A673 (cell line): ENCODE measurements at regions not wholly inside any gene's neighbourhood (a gene's known extent, or its start where the extent isn't known, plus 50 kb on each side); places are given as distances from the start of the nearest gene placed in this dataset.

Source experiments
- BruUV-seq: library from RNA; stranded (reverse); fragments of 400-500 nt; replicated peaks from 2 replicates; lab custom pipeline; 2021; lab: Mats Ljungman, UMichigan
- CTCF ChIA-PET: fragments of 300-600 bp; sonication (Branson Sonifier 250); formaldehyde crosslinking; loops from one replicate; lab custom pipeline; 2022; ENCODE audit warnings: antibody characterized with exemption; lab: Charles Lee
- POLR2A ChIA-PET: fragments of 300-600 bp; sonication (Branson Sonifier 250); formaldehyde crosslinking; loops from one replicate; lab custom pipeline; 2022; ENCODE audit warnings: antibody characterized with exemption; ENCODE audit not compliant: low non-redundant PET; lab: Charles Lee
- DNase-seq: peaks from one replicate; pipeline ENCODE4 v3.0.0-alpha.2; 2015; ENCODE audit warnings: low spot score
- H3K27ac ChIP-seq: fragments of 200-600 bp; sonication (generic); 2 replicates; pipeline ENCODE4 v1.5.1; 2016; ENCODE audit warnings: mixed run types, low read depth, mild to moderate bottlenecking, mixed read lengths, antibody characterized with exemption, low read length; ENCODE audit not compliant: poor library complexity, severe bottlenecking
- H3K27me3 ChIP-seq: fragments of 200-600 bp; sonication (generic); replicated peaks from 2 replicates; pipeline ENCODE4 v1.6.1; 2017; ENCODE audit warnings: mixed run types, low read depth, mild to moderate bottlenecking, mixed read lengths, antibody characterized with exemption, low read length; ENCODE audit not compliant: insufficient read depth, poor library complexity
- H3K36me3 ChIP-seq: fragments of 200-600 bp; sonication (generic); 2 replicates; pipeline ENCODE4 v1.6.1; 2016; ENCODE audit warnings: mixed run types, mild to moderate bottlenecking, mixed read lengths, antibody characterized with exemption, low read length; ENCODE audit not compliant: insufficient read depth, poor library complexity, severe bottlenecking
- H3K4me1 ChIP-seq: fragments of 200-600 bp; sonication (generic); 2 replicates; pipeline ENCODE4 v1.6.1; 2017; ENCODE audit warnings: mixed run types, mild to moderate bottlenecking, mixed read lengths, antibody characterized with exemption, low read length; ENCODE audit not compliant: insufficient read depth, poor library complexity, severe bottlenecking
- H3K4me3 ChIP-seq: fragments of 200-600 bp; sonication (generic); 2 replicates; pipeline ENCODE4 v1.5.1; 2016; ENCODE audit warnings: low read depth, mixed run types, mild to moderate bottlenecking, mixed read lengths, low read length; ENCODE audit not compliant: poor library complexity, severe bottlenecking
- H3K9me3 ChIP-seq: fragments of 200-600 bp; sonication (generic); 2 replicates; pipeline ENCODE4 v1.6.1; 2016; ENCODE audit warnings: mixed run types, low read depth, mild to moderate bottlenecking, mixed read lengths, antibody characterized with exemption, low read length; ENCODE audit not compliant: poor library complexity, severe bottlenecking
- CTCF ChIP-seq: fragments of 300-800, 200-600 bp; sonication (generic); conservative IDR thresholded peaks from 2 replicates; pipeline ENCODE4 v1.5.1; 2017; ENCODE audit warnings: low read depth, mild to moderate bottlenecking, antibody characterized with exemption, low read length, moderate library complexity, mixed read lengths
- EZH2 ChIP-seq: fragments of 200-600 bp; sonication (generic); IDR thresholded peaks from 2 replicates; pipeline ENCODE4 v1.6.1; 2017; ENCODE audit warnings: borderline replicate concordance, low read depth, mild to moderate bottlenecking, mixed read lengths, antibody characterized with exemption, low read length; ENCODE audit not compliant: poor library complexity, severe bottlenecking
- intact Hi-C: fragments of 100-400 bp; cut with micrococcal nuclease; formaldehyde crosslinking; loops from one replicate; pipeline ENCODE4 v1.10.0; 2022; ENCODE audit not compliant: unreplicated experiment

GRCh38 chr10:37713132-37713501, 144.3 kb downstream of the ZNF248 start:
- no peaks in the 10 kb centered on the region for H3K36me3 ChIP-seq
- no peak for TF ChIP-seq EZH2
- no peak for TF ChIP-seq CTCF
- intact Hi-C loops: no loop called here
- no peak for DNase-seq
- H3K27me3 ChIP-seq: no peaks in the 10 kb centered on the region
- H3K4me3 ChIP-seq: no peak overlapping the region
- H3K9me3 ChIP-seq: peaks cover 23% of the 10 kb centered on the region
- BruUV-seq: no TSS peak
- ChIA-PET POLR2A (no interaction called here), CTCF (no interaction called here)
- H3K27ac ChIP-seq: no peak overlapping the region
- no peaks in the 10 kb centered on the region for H3K4me1 ChIP-seq

GRCh38 chr10:37712489-37713131, 144.8 kb downstream of the ZNF248 start:
- DNase-seq: no peak
- no TSS peak for BruUV-seq

GRCh38 chr10:37711617-37712488, 145.6 kb downstream of the ZNF248 start:
- no peaks in the 10 kb centered on the region for H3K36me3 ChIP-seq
- H3K4me3 ChIP-seq: no peak overlapping the region
- no peak overlapping the region for H3K27ac ChIP-seq
- H3K9me3 ChIP-seq: peaks cover 19% of the 10 kb centered on the region
- TF ChIP-seq CTCF (no peak), EZH2 (no peak)
- ChIA-PET POLR2A (no interaction called here), CTCF (no interaction called here)
- no peak for DNase-seq
- H3K4me1 ChIP-seq: no peaks in the 10 kb centered on the region
- intact Hi-C loops: no loop called here
- BruUV-seq: no TSS peak
- no peaks in the 10 kb centered on the region for H3K27me3 ChIP-seq

More at GRCh38 chr10:37712489-37713131, 144.8 kb downstream of the ZNF248 start:
- ChIA-PET CTCF (no interaction called here), POLR2A (no interaction called here)
- no peak overlapping the region for H3K27ac ChIP-seq
- H3K4me3 ChIP-seq: no peak overlapping the region
- H3K4me1 ChIP-seq: no peaks in the 10 kb centered on the region
- TF ChIP-seq CTCF (no peak), EZH2 (no peak)
- H3K36me3 ChIP-seq: no peaks in the 10 kb centered on the region
- intact Hi-C loops: no loop called here
- H3K9me3 ChIP-seq: peaks cover 19% of the 10 kb centered on the region
- H3K27me3 ChIP-seq: no peaks in the 10 kb centered on the region
